ENCODE measurements at regions not wholly inside any gene's neighbourhood (a gene's known extent, or its start where the extent isn't known, plus 50 kb on each side); places are given as distances from the start of the nearest gene placed in this dataset.

DNA sequence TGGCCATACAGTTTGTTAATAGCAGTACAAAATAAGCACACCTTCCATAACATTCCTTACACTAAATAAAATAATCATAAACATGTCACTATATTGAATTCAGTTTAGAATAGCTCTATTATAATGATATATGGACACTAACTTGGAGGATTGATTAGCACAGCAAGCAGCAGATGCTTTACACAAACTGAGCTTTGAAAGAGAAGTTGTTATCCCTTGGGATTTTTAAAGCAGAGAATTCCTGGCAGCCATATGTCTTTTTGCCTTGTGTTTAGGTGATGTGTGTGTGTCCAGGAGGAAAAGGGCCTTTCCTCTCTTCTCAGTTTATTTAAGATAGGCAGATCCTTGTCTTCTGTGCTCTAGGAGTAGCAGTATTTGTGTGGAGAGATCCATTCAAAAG lies 232.2 kb upstream of the GRIN3A start:
- Histone ChIP-seq H3K4me1 (no peaks in the 10 kb centered on the region), H3K9me3 (no peaks in the 10 kb centered on the region), H3K36me3 (no peaks in the 10 kb centered on the region), H3K4me3 (no peak overlapping the region), H3K27ac (no peak overlapping the region), H3K27me3 (ENCODE audit: low read depth) (no peaks in the 10 kb centered on the region)
- ATAC-seq = no peak
- intact Hi-C loops (cut with DNase I) = no loop called here
- no peak for DNase-seq
- TF ChIP-seq, protein P1, sequence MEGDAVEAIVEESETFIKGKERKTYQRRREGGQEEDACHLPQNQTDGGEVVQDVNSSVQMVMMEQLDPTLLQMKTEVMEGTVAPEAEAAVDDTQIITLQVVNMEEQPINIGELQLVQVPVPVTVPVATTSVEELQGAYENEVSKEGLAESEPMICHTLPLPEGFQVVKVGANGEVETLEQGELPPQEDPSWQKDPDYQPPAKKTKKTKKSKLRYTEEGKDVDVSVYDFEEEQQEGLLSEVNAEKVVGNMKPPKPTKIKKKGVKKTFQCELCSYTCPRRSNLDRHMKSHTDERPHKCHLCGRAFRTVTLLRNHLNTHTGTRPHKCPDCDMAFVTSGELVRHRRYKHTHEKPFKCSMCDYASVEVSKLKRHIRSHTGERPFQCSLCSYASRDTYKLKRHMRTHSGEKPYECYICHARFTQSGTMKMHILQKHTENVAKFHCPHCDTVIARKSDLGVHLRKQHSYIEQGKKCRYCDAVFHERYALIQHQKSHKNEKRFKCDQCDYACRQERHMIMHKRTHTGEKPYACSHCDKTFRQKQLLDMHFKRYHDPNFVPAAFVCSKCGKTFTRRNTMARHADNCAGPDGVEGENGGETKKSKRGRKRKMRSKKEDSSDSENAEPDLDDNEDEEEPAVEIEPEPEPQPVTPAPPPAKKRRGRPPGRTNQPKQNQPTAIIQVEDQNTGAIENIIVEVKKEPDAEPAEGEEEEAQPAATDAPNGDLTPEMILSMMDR (IDR thresholded peaks at IDR 0.05) = no peak

GRCh38 chr9:101968392-101968791 lies 229.9 kb upstream of the GRIN3A start:
- Histone ChIP-seq H3K9me3 (no peaks in the 10 kb centered on the region), H3K4me1 (no peaks in the 10 kb centered on the region), H3K4me3 (no peak overlapping the region), H3K27ac (no peak overlapping the region), H3K36me3 (no peaks in the 10 kb centered on the region), H3K27me3 (ENCODE audit: low read depth) (no peaks in the 10 kb centered on the region)
- intact Hi-C loops (cut with DNase I) = no loop called here
- DNase-seq = no peak
- ATAC-seq = no peak
- TF ChIP-seq, protein P1 (IDR thresholded peaks at IDR 0.05) = no peak

DNA sequence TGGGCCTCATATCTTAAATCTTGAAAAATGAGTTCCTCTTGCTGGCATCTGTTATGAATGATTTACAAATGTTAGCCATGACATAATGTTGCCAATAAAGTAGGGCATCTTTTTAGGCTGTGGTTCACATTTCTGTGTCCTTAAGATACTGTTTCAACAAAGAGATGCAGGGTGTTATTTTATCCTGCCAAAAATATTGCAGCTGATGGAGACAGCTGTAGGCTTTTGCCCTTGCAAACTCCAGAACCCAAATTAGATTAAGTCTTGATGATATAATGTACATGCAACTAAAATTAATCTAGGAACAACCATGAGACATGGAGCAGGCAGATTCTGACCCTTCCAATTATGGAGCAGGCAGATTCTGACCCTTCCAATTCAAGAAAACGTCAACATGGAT lies 228.2 kb upstream of the GRIN3A start:
- intact Hi-C loops (cut with DNase I) = no loop called here
- TF ChIP-seq, protein P1 (IDR thresholded peaks at IDR 0.05) = no peak
- ATAC-seq = no peak

DNA sequence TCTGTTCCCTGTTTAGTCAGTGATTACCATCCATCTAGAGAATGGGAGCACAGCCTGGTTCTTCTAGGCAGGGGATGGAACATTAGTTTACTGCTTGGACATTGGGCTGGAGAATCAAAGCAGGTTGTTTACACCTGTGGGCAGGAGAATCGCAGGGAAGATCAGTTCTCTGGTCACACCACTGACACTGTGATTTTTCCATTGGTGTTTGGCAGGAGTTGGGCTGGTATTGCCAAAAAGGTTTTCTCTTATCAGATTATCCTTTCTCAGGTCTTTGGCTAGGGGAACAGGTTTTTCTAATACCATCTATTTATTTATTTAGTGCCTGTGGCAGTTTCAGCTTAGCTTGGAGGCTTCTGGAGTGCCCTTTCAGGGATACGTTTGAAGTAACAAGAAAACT lies 219.3 kb upstream of the GRIN3A start:
- no peak overlapping the region for H3K4me3 ChIP-seq
- ATAC-seq (no peak), DNase-seq (no peak)
- TF ChIP-seq, protein P1 (IDR thresholded peaks at IDR 0.05) = no peak
- no peaks in the 10 kb centered on the region for H3K27me3 ChIP-seq (ENCODE audit: low read depth)
- intact Hi-C loops (cut with DNase I) = no loop called here
- H3K4me1 ChIP-seq = no peaks in the 10 kb centered on the region
- no peaks in the 10 kb centered on the region for H3K36me3 ChIP-seq
- no peak overlapping the region for H3K27ac ChIP-seq
- H3K9me3 ChIP-seq = no peaks in the 10 kb centered on the region

More for the DNA sequence above, 228.2 kb upstream of the GRIN3A start:
- Histone ChIP-seq H3K27ac (no peak overlapping the region), H3K4me1 (no peaks in the 10 kb centered on the region), H3K4me3 (no peak overlapping the region), H3K27me3 (ENCODE audit: low read depth) (no peaks in the 10 kb centered on the region), H3K36me3 (no peaks in the 10 kb centered on the region), H3K9me3 (no peaks in the 10 kb centered on the region)
- no peak for DNase-seq

GRCh38 chr9:101951598-101951997 lies 213.2 kb upstream of the GRIN3A start:
- intact Hi-C loops (cut with DNase I) = no loop called here
- H3K27me3 ChIP-seq (ENCODE audit: low read depth) = no peaks in the 10 kb centered on the region
- TF ChIP-seq, protein P1 (IDR thresholded peaks at IDR 0.05) = no peak
- H3K9me3 ChIP-seq = no peaks in the 10 kb centered on the region
- no peak overlapping the region for H3K4me3 ChIP-seq
- ATAC-seq (no peak), DNase-seq (no peak)
- H3K4me1 ChIP-seq = no peaks in the 10 kb centered on the region
- no peak overlapping the region for H3K27ac ChIP-seq
- no peaks in the 10 kb centered on the region for H3K36me3 ChIP-seq

GRCh38 chr9:101931756-101932155 lies 193.3 kb upstream of the GRIN3A start:
- H3K27me3 ChIP-seq (ENCODE audit: low read depth) = no peaks in the 10 kb centered on the region
- H3K36me3 ChIP-seq = no peaks in the 10 kb centered on the region
- intact Hi-C loops (cut with DNase I) = no loop called here
- H3K9me3 ChIP-seq = no peaks in the 10 kb centered on the region
- no peak for DNase-seq
- ATAC-seq = no peak
- H3K4me1 ChIP-seq = no peaks in the 10 kb centered on the region
- no peak overlapping the region for H3K27ac ChIP-seq
- TF ChIP-seq, protein P1 (IDR thresholded peaks at IDR 0.05) = no peak
- H3K4me3 ChIP-seq = no peak overlapping the region
